H4 (cell line): ENCODE measurements at regions not wholly inside any gene's neighbourhood (a gene's known extent, or its start where the extent isn't known, plus 50 kb on each side); places are given as distances from the start of the nearest gene placed in this dataset.
A peak's percentile ranks its signal among the peaks of the same experiment; 100 is the strongest.
"Not testable (repeated sequence)": the region's sequence is repeated elsewhere in the genome, so short reads cannot be mapped to it uniquely, and the experiment has no call there.

Experiments
- DNase-seq: peaks from one replicate; pipeline ENCODE4 v3.0.0-alpha.2; 2015; ENCODE audit warnings: low spot score

- no peak for DNase-seq
These were observed 683.9 kb downstream of the CCSER2 start for GRCh38 chr10:85012305-85012704.

- no peak for DNase-seq
These were observed 698.6 kb downstream of the CCSER2 start for GRCh38 chr10:85026878-85027467.

- DNase-seq, result no peak
These were observed 704.6 kb downstream of the CCSER2 start for GRCh38 chr10:85032981-85033380.

- DNase-seq, result no peak
These were observed 708.3 kb downstream of the CCSER2 start for GRCh38 chr10:85036661-85037060.

GRCh38 chr10:85039311-85039710, 710.9 kb downstream of the CCSER2 start:
- DNase-seq, result no peak

GRCh38 chr10:85043207-85043606, 714.8 kb downstream of the CCSER2 start:
- no peak for DNase-seq

GRCh38 chr10:85045046-85045445, 716.7 kb downstream of the CCSER2 start:
- DNase-seq, result no peak

- DNase-seq, result no peak
These were observed 718.9 kb downstream of the CCSER2 start for GRCh38 chr10:85047170-85047834.

- DNase-seq, result no peak
These were observed 719.6 kb downstream of the CCSER2 start for GRCh38 chr10:85047979-85048378.

GRCh38 chr10:85048644-85049043, 720.3 kb downstream of the CCSER2 start:
- DNase-seq, result no peak

- no peak for DNase-seq
These were observed 732.6 kb downstream of the CCSER2 start for GRCh38 chr10:85060944-85061343.

GRCh38 chr10:85061401-85061800, 733.0 kb downstream of the CCSER2 start:
- DNase-seq, result no peak

GRCh38 chr10:85067955-85068354, 739.6 kb downstream of the CCSER2 start:
- DNase-seq, result no peak

- no peak for DNase-seq
These were observed 752.5 kb downstream of the CCSER2 start for GRCh38 chr10:85080934-85081333.

- no peak for DNase-seq
These were observed 770.6 kb downstream of the CCSER2 start for GRCh38 chr10:85098835-85099521.

GRCh38 chr10:85100495-85100894, 772.1 kb downstream of the CCSER2 start:
- no peak for DNase-seq

GRCh38 chr10:85105614-85106255, 777.3 kb downstream of the CCSER2 start:
- DNase-seq, result peak; percentile 15

- no peak for DNase-seq
These were observed 782.9 kb downstream of the CCSER2 start for GRCh38 chr10:85111271-85111670.

GRCh38 chr10:85124603-85125051, 796.2 kb downstream of the CCSER2 start:
- peak; percentile 25 for DNase-seq

- DNase-seq, result no peak
These were observed 808.9 kb downstream of the CCSER2 start for GRCh38 chr10:85137253-85137652.

- no peak for DNase-seq
These were observed 809.7 kb downstream of the CCSER2 start for GRCh38 chr10:85138046-85138445.

- no peak for DNase-seq
These were observed 810.7 kb downstream of the CCSER2 start for GRCh38 chr10:85139124-85139523.

- DNase-seq, result not testable (repeated sequence)
These were observed 813.1 kb downstream of the CCSER2 start for GRCh38 chr10:85141520-85141919.
